Fibroblast of the aortic adventitia (primary cell): ENCODE measurements at regions not wholly inside any gene's neighbourhood (a gene's known extent, or its start where the extent isn't known, plus 50 kb on each side); places are given as distances from the start of the nearest gene placed in this dataset.

Experiments
- DNase-seq: peaks from one replicate; pipeline ENCODE4 v3.0.0-alpha.2; 2010; ENCODE audit warnings: low read depth
- H3K4me3 ChIP-seq: 2 replicates; pipeline ENCODE4 v1.5.1; 2011; ENCODE audit warnings: low read depth, mild to moderate bottlenecking, control low read depth, low read length, moderate library complexity
- CTCF ChIP-seq: IDR thresholded peaks from 2 replicates; pipeline ENCODE4 v1.5.1; 2011; ENCODE audit warnings: mild to moderate bottlenecking, low read length, control low read depth, inconsistent platforms; ENCODE audit not compliant: insufficient read depth

- H3K4me3 ChIP-seq, result no peak overlapping the region
- DNase-seq, result peak; percentile 25
- TF ChIP-seq CTCF, result no peak
These were observed 174.5 kb upstream of the POU3F1 start for GRCh38 chr1:38221006-38221649.

GRCh38 chr1:38217316-38217715, 170.7 kb upstream of the POU3F1 start:
- no peak for DNase-seq
- no peak overlapping the region for H3K4me3 ChIP-seq
- no peak for TF ChIP-seq CTCF

GRCh38 chr1:38213646-38214434, 167.2 kb upstream of the POU3F1 start:
- TF ChIP-seq CTCF, result no peak
- DNase-seq, result no peak

GRCh38 chr1:38210895-38211177, 164.2 kb upstream of the POU3F1 start:
- no peak for DNase-seq
- TF ChIP-seq CTCF, result no peak
- no peak overlapping the region for H3K4me3 ChIP-seq

More at GRCh38 chr1:38213646-38214434, 167.2 kb upstream of the POU3F1 start:
- no peak overlapping the region for H3K4me3 ChIP-seq

GRCh38 chr1:38210021-38210894, 163.7 kb upstream of the POU3F1 start:
- H3K4me3 ChIP-seq, result no peak overlapping the region
- TF ChIP-seq CTCF, result no peak
- DNase-seq, result no peak

GRCh38 chr1:38208716-38209632, 162.4 kb upstream of the POU3F1 start:
- TF ChIP-seq CTCF, result no peak
- DNase-seq, result no peak

More at GRCh38 chr1:38208716-38209632, 162.4 kb upstream of the POU3F1 start:
- H3K4me3 ChIP-seq, result no peak overlapping the region
